Head of caudate nucleus (tissue), 42 donors: ENCODE measurements at regions not wholly inside any gene's neighbourhood (a gene's known extent, or its start where the extent isn't known, plus 50 kb on each side); places are given as distances from the start of the nearest gene placed in this dataset.

ENCODE experiments used
- DNase-seq, 42 donors: peaks; one replicate each; pipeline versions ENCODE4 v3.0.0 to v3.0.0-alpha.2; 2020 to 2021; ENCODE audit warnings: mixed read lengths in 7 of 42
- intact Hi-C: fragments of 100-400 bp; cut with DNase I; formaldehyde crosslinking; loops from one replicate; pipeline ENCODE4 v1.15.0; 2022

- intact Hi-C loops: no loop called here
- no peak for DNase-seq
Observed at GRCh38 chr2:176521878-176522670, 252.8 kb downstream of the MTX2 start.

GRCh38 chr2:176525086-176525485 lies 255.8 kb downstream of the MTX2 start:
- no peak for DNase-seq

GRCh38 chr2:176526995-176527901 lies 258.0 kb downstream of the MTX2 start:
- no peak for DNase-seq
- intact Hi-C loops: no loop called here

More at GRCh38 chr2:176525086-176525485, 255.8 kb downstream of the MTX2 start:
- intact Hi-C loops: no loop called here

- intact Hi-C loops: no loop called here
Observed at GRCh38 chr2:176531608-176532007, 262.4 kb downstream of the MTX2 start.

GRCh38 chr2:176533505-176534193 lies 264.4 kb downstream of the MTX2 start:
- no peak for DNase-seq
- intact Hi-C loops: no loop called here

More at GRCh38 chr2:176531608-176532007, 262.4 kb downstream of the MTX2 start:
- DNase-seq: no peak

GRCh38 chr2:176534798-176535466 lies 265.7 kb downstream of the MTX2 start:
- intact Hi-C loops: no loop called here
- no peak for DNase-seq

- no peak for DNase-seq
- intact Hi-C loops: no loop called here
Observed at GRCh38 chr2:176535467-176536113, 266.3 kb downstream of the MTX2 start.

GRCh38 chr2:176536439-176537133 lies 267.3 kb downstream of the MTX2 start:
- intact Hi-C loops: no loop called here

GRCh38 chr2:176537932-176538331 lies 268.7 kb downstream of the MTX2 start:
- DNase-seq: no peak
- intact Hi-C loops: no loop called here

More at GRCh38 chr2:176536439-176537133, 267.3 kb downstream of the MTX2 start:
- no peak for DNase-seq

GRCh38 chr2:176540995-176541394 lies 271.8 kb downstream of the MTX2 start:
- intact Hi-C loops: loop anchor here (10.0 kb wide), 1 partner anchor 86 kb away; no protein-coding TSS in a partner anchor
- no peak for DNase-seq

- no peak for DNase-seq
- intact Hi-C loops: loop anchor here (10.0 kb wide), 1 partner anchor 88 kb away; no protein-coding TSS in a partner anchor
Observed at GRCh38 chr2:176542476-176542875, 273.2 kb downstream of the MTX2 start.

- DNase-seq: no peak
- intact Hi-C loops: loop anchor here (10.0 kb wide), 1 partner anchor 90 kb away; no protein-coding TSS in a partner anchor
Observed at GRCh38 chr2:176544557-176544956, 275.3 kb downstream of the MTX2 start.

- intact Hi-C loops: loop anchor here (10.0 kb wide), 1 partner anchor 90 kb away; no protein-coding TSS in a partner anchor
- no peak for DNase-seq
Observed at GRCh38 chr2:176544991-176545956, 276.0 kb downstream of the MTX2 start.

- intact Hi-C loops: loop anchor here (10.0 kb wide), 1 partner anchor 92 kb away; no protein-coding TSS in a partner anchor
Observed at GRCh38 chr2:176546550-176546949, 277.3 kb downstream of the MTX2 start.

GRCh38 chr2:176552501-176553135 lies 283.4 kb downstream of the MTX2 start:
- intact Hi-C loops: loop anchor here (10.0 kb wide), 1 partner anchor 82 kb away; no protein-coding TSS in a partner anchor
- no peak for DNase-seq

More at GRCh38 chr2:176546550-176546949, 277.3 kb downstream of the MTX2 start:
- no peak for DNase-seq

GRCh38 chr2:176553685-176554100 lies 284.5 kb downstream of the MTX2 start:
- DNase-seq: peak; percentile 29 to 88 (median 68)
- intact Hi-C loops: loop anchor here (10.0 kb wide), 1 partner anchor 81 kb away; no protein-coding TSS in a partner anchor
